GM18505 (cell line): ENCODE measurements at regions not wholly inside any gene's neighbourhood (a gene's known extent, or its start where the extent isn't known, plus 50 kb on each side); places are given as distances from the start of the nearest gene placed in this dataset.

Experiments used
- ATAC-seq: cut with Tn5 transposase; IDR thresholded peaks from one replicate; pipeline ENCODE4 v1.9.1; 2021; ENCODE audit not compliant: unreplicated experiment
- POLR2A ChIP-seq: IDR thresholded peaks from 4 replicates; pipeline ENCODE4 v1.6.1; 2011; ENCODE audit warnings: borderline replicate concordance; ENCODE audit not compliant: insufficient read depth, insufficient read length; ENCODE audit errors: extremely low read depth

GRCh38 chr13:95352486-95352885 is 51.2 kb upstream of the ABCC4 start:
- TF ChIP-seq POLR2A = no peak
- ATAC-seq = no peak

- TF ChIP-seq POLR2A = no peak
- no peak for ATAC-seq
These were observed 52.9 kb upstream of the ABCC4 start for GRCh38 chr13:95354156-95354555.

GRCh38 chr13:95354680-95355487 is 53.6 kb upstream of the ABCC4 start:
- no peak for ATAC-seq
- TF ChIP-seq POLR2A = no peak

- ATAC-seq = no peak
- TF ChIP-seq POLR2A = no peak
These were observed 54.2 kb upstream of the ABCC4 start for GRCh38 chr13:95355494-95355893.

GRCh38 chr13:95356916-95357315 is 55.7 kb upstream of the ABCC4 start:
- no peak for TF ChIP-seq POLR2A
- ATAC-seq = no peak

GRCh38 chr13:95357875-95358274 is 56.6 kb upstream of the ABCC4 start:
- ATAC-seq = no peak

GRCh38 chr13:95360052-95360451 is 58.8 kb upstream of the ABCC4 start:
- TF ChIP-seq POLR2A = no peak
- ATAC-seq = no peak

More at GRCh38 chr13:95357875-95358274, 56.6 kb upstream of the ABCC4 start:
- no peak for TF ChIP-seq POLR2A

- TF ChIP-seq POLR2A = no peak
These were observed 59.3 kb upstream of the ABCC4 start for GRCh38 chr13:95360464-95361097.

GRCh38 chr13:95361686-95362085 is 60.4 kb upstream of the ABCC4 start:
- TF ChIP-seq POLR2A = no peak
- no peak for ATAC-seq

More at GRCh38 chr13:95360464-95361097, 59.3 kb upstream of the ABCC4 start:
- ATAC-seq = no peak

GRCh38 chr13:95362666-95363065 is 61.4 kb upstream of the ABCC4 start:
- TF ChIP-seq POLR2A = no peak
- ATAC-seq = no peak

GRCh38 chr13:95367309-95367843 is 66.1 kb upstream of the ABCC4 start:
- no peak for TF ChIP-seq POLR2A
- no peak for ATAC-seq

- ATAC-seq = no peak
- no peak for TF ChIP-seq POLR2A
These were observed 67.7 kb upstream of the ABCC4 start for GRCh38 chr13:95368998-95369397.

- no peak for TF ChIP-seq POLR2A
- ATAC-seq = no peak
These were observed 74.5 kb upstream of the ABCC4 start for GRCh38 chr13:95375706-95376105.

- no peak for TF ChIP-seq POLR2A
- ATAC-seq = no peak
These were observed 77.4 kb upstream of the ABCC4 start for GRCh38 chr13:95378603-95379002.
